H1 (cell line): ENCODE measurements at regions not wholly inside any gene's neighbourhood (a gene's known extent, or its start where the extent isn't known, plus 50 kb on each side); places are given as distances from the start of the nearest gene placed in this dataset.

Experiments used
- CTCF ChIA-PET: fragments of 300-600 bp; sonication (Branson Sonifier 250); formaldehyde crosslinking; loops from one replicate; lab custom pipeline; 2021; ENCODE audit not compliant: partially characterized antibody; lab: Charles Lee
- POLR2A ChIA-PET: fragments of 300-600 bp; sonication (Branson Sonifier 250); formaldehyde crosslinking; loops from one replicate; lab custom pipeline; 2021; ENCODE audit warnings: inconsistent platforms; ENCODE audit not compliant: partially characterized antibody; lab: Charles Lee
- DNase-seq, 2 experiments: peaks; one replicate each; pipeline versions ENCODE4 v3.0.0 to v3.0.0-alpha.2; 2010 to 2022; ENCODE audit warnings: low spot score in 2 of 2, low read depth in 1 of 2, mixed read lengths in 1 of 2
- FAIRE-seq: peaks from 2 replicates; lab custom pipeline; 2011; peaks lifted over from hg19 to GRCh38; lab: Jason Lieb, UNC
- H2AFZ ChIP-seq: 2 replicates; pipeline ENCODE4 v1.8.1; 2012; ENCODE audit warnings: low read length, inconsistent platforms
- H2AK5ac ChIP-seq: 2 replicates; pipeline ENCODE4 v1.6.1; 2013; ENCODE audit warnings: low read depth, low read length
- H2BK120ac ChIP-seq: replicated peaks from 2 replicates; pipeline ENCODE3; 2013; ENCODE audit warnings: low read depth, low read length, inconsistent platforms
- H2BK12ac ChIP-seq: 2 replicates; pipeline ENCODE4 v1.6.1; 2013; ENCODE audit warnings: low read depth, low read length
- H2BK15ac ChIP-seq: 2 replicates; pipeline ENCODE4 v1.6.1; 2013; ENCODE audit warnings: low read length
- H2BK20ac ChIP-seq: 2 replicates; pipeline ENCODE4 v1.6.1; 2013; ENCODE audit warnings: low read length
- H2BK5ac ChIP-seq: 2 replicates; pipeline ENCODE4 v1.6.1; 2013; ENCODE audit warnings: low read depth, low read length
- H3K14ac ChIP-seq: 2 replicates; pipeline ENCODE4 v1.6.1; 2013; ENCODE audit warnings: inconsistent platforms; ENCODE audit not compliant: insufficient read length
- H3K18ac ChIP-seq: 2 replicates; pipeline ENCODE4 v1.6.1; 2013; ENCODE audit warnings: low read length; ENCODE audit errors: extremely low read depth
- H3K23ac ChIP-seq: 2 replicates; pipeline ENCODE4 v1.6.1; 2013; ENCODE audit warnings: inconsistent platforms; ENCODE audit not compliant: insufficient read length
- H3K23me2 ChIP-seq: 2 replicates; pipeline ENCODE4 v1.6.1; 2013; ENCODE audit warnings: low read depth, low read length
- H3K27ac ChIP-seq: 2 replicates; pipeline ENCODE4 v1.6.1; 2011; ENCODE audit warnings: low read depth, low read length, inconsistent platforms
- H3K27me3 ChIP-seq, 4 experiments: replicated peaks in 1 of 4; 1 replicate in 1 of 4; 2 replicates in 3 of 4; pipeline versions ENCODE4 v1.6.1 to v1.8.1; 2011 to 2013; ENCODE audit warnings: low read length in 3 of 4, mild to moderate bottlenecking in 3 of 4, inconsistent platforms in 2 of 4, mixed read lengths in 2 of 4, moderate library complexity in 1 of 4; ENCODE audit not compliant: control insufficient read depth in 3 of 4, insufficient read depth in 3 of 4; ENCODE audit errors: extremely low read depth in 1 of 4
- H3K36me3 ChIP-seq, 4 experiments: 2 replicates each; pipeline versions ENCODE4 v1.6.1 to v1.8.1; 2011 to 2013; ENCODE audit warnings: mild to moderate bottlenecking in 4 of 4, low read length in 3 of 4, moderate library complexity in 2 of 4, control low read depth in 1 of 4, inconsistent platforms in 1 of 4; ENCODE audit not compliant: insufficient read depth in 4 of 4, control insufficient read depth in 2 of 4
- H3K4ac ChIP-seq: replicated peaks from 2 replicates; pipeline ENCODE3; 2013; ENCODE audit warnings: low read length, low read depth, mixed read lengths, inconsistent platforms; ENCODE audit not compliant: insufficient read length
- H3K4me1 ChIP-seq, 4 experiments: replicated peaks in 1 of 4; 1 replicate in 1 of 4; 2 replicates in 3 of 4; pipeline versions ENCODE4 v1.6.1 to v1.8.1; 2011 to 2013; ENCODE audit warnings: low read length in 3 of 4, inconsistent platforms in 2 of 4, mixed read lengths in 1 of 4; ENCODE audit not compliant: insufficient read depth in 4 of 4, control insufficient read depth in 3 of 4
- H3K4me2 ChIP-seq, 2 experiments: 2 replicates each; pipeline versions ENCODE4 v1.6.1 to v1.8.1; 2011 to 2013; ENCODE audit warnings: low read depth in 2 of 2, low read length in 2 of 2, control low read depth in 1 of 2, inconsistent platforms in 1 of 2, mild to moderate bottlenecking in 1 of 2; ENCODE audit not compliant: insufficient read depth in 1 of 2
- H3K4me3 ChIP-seq, 4 experiments: fragments of 200-600, 300-600 bp in 1 of 4; sonication (generic), shearing (Covaris generic), sonication (Bioruptor Twin) in 1 of 4; 2 replicates each; pipeline versions ENCODE4 v1.5.1 to v1.8.1; 2011 to 2016; ENCODE audit warnings: low read length in 4 of 4, low read depth in 3 of 4, control low read depth in 2 of 4, inconsistent platforms in 2 of 4, mild to moderate bottlenecking in 2 of 4, mixed read lengths in 1 of 4, moderate library complexity in 1 of 4; ENCODE audit not compliant: insufficient read depth in 2 of 4; ENCODE audit errors: extremely low read depth in 1 of 4
- H3K56ac ChIP-seq: replicated peaks from 2 replicates; pipeline ENCODE3; 2013; ENCODE audit warnings: low read depth, mild to moderate bottlenecking, mixed read lengths, low read length, inconsistent platforms; ENCODE audit not compliant: insufficient read length
- H3K79me1 ChIP-seq: 2 replicates; pipeline ENCODE4 v1.6.1; 2013; ENCODE audit warnings: low read depth, low read length, control low read depth
- H3K79me2 ChIP-seq, 2 experiments: 2 replicates each; pipeline versions ENCODE4 v1.6.1 to v1.8.1; 2012 to 2013; ENCODE audit warnings: low read length in 2 of 2, mild to moderate bottlenecking in 2 of 2, inconsistent platforms in 1 of 2; ENCODE audit not compliant: insufficient read depth in 2 of 2, control insufficient read depth in 1 of 2
- H3K9ac ChIP-seq, 4 experiments: replicated peaks in 1 of 4; 1 replicate in 1 of 4; 2 replicates in 3 of 4; pipeline versions ENCODE4 v1.6.1 to v1.8.1; 2011 to 2013; ENCODE audit warnings: low read depth in 3 of 4, low read length in 3 of 4, control low read depth in 2 of 4, mild to moderate bottlenecking in 2 of 4, moderate library complexity in 2 of 4, inconsistent platforms in 1 of 4; ENCODE audit errors: extremely low read depth in 1 of 4
- H3K9me3 ChIP-seq, 2 experiments: 2 replicates each; pipeline versions ENCODE4 v1.6.1 to v1.8.1; 2012 to 2013; ENCODE audit warnings: mild to moderate bottlenecking in 2 of 2, moderate library complexity in 2 of 2, control low read depth in 1 of 2, inconsistent platforms in 1 of 2, low read depth in 1 of 2, low read length in 1 of 2, mixed read lengths in 1 of 2; ENCODE audit not compliant: insufficient read depth in 2 of 2
- H4K20me1 ChIP-seq, 2 experiments: replicated peaks in 1 of 2; 2 replicates each; pipeline versions ENCODE3 to v1.8.1; 2011 to 2013; ENCODE audit warnings: inconsistent platforms in 2 of 2, low read length in 2 of 2, mild to moderate bottlenecking in 1 of 2; ENCODE audit not compliant: insufficient read depth in 2 of 2, control insufficient read depth in 1 of 2
- H4K5ac ChIP-seq: 2 replicates; pipeline ENCODE4 v1.6.1; 2013; ENCODE audit warnings: low read length, low read depth, mixed read lengths, inconsistent platforms; ENCODE audit not compliant: insufficient read length
- H4K8ac ChIP-seq: 2 replicates; pipeline ENCODE4 v1.8.0; 2013; ENCODE audit warnings: mild to moderate bottlenecking, moderate library complexity, low read length, inconsistent platforms; ENCODE audit not compliant: insufficient read depth; ENCODE audit errors: extremely low read depth
- H4K91ac ChIP-seq: replicated peaks from 2 replicates; pipeline ENCODE3; 2013; ENCODE audit warnings: low read length, mixed read lengths, inconsistent platforms; ENCODE audit not compliant: insufficient read length
- CHD2 ChIP-seq: IDR thresholded peaks from 2 replicates; pipeline ENCODE4 v1.6.1; 2012; ENCODE audit warnings: low read length, improper control_type of control experiment
- GTF2F1 ChIP-seq: IDR thresholded peaks from 2 replicates; pipeline ENCODE4 v1.6.1; 2012; ENCODE audit warnings: low read depth, low read length, improper control_type of control experiment, borderline replicate concordance
- TF ChIP-seq, protein P1 (sequence below), 3 experiments: IDR thresholded peaks; 1 replicate in 2 of 3; 2 replicates in 1 of 3; pipeline versions ENCODE4 v1.5.1 to v1.6.1; 2011; ENCODE audit warnings: low read length in 3 of 3, mild to moderate bottlenecking in 3 of 3, inconsistent platforms in 2 of 3, low read depth in 1 of 3, moderate library complexity in 1 of 3; ENCODE audit not compliant: insufficient read depth in 1 of 3; ENCODE audit errors: control extremely low read depth in 1 of 3
- TF ChIP-seq, protein P2 (sequence below): IDR thresholded peaks from 2 replicates; pipeline ENCODE4 v1.6.1; 2011; ENCODE audit warnings: low read length, improper control_type of control experiment

DNA sequence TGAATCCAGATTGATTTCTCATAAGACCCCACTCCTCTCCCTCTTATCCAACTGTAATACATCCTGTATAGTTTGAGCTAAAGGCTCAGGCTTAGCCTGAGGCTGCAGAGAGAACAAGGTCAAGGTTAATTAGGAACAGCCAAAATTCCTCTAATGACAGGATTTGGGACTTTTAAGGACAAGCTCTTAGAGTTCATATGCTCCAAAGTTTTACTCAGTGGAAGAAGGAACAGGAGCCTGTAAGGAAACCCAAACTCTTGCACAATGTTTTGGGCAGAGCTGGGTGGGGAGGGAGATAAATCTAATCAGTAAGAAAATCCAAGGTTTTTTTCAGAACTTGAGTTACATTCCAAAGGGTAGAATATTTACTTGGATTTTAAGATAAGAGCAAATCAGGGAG lies 238.8 kb downstream of the QDPR start:
- FAIRE-seq (no peak), DNase-seq (no peak)
- Histone ChIP-seq H3K27ac (no peak overlapping the region), H4K20me1 (no peaks in the 10 kb centered on the region), H3K9me3 (no peaks in the 10 kb centered on the region), H3K18ac (no peak overlapping the region), H4K5ac (no peak overlapping the region), H3K27me3 (no peaks in the 10 kb centered on the region), H2BK15ac (no peak overlapping the region), H2AFZ (no peak overlapping the region), H3K4ac (no peak overlapping the region), H3K56ac (no peak overlapping the region), H4K8ac (no peak overlapping the region), H3K4me2 (no peak overlapping the region), H3K23me2 (no peaks in the 10 kb centered on the region), H3K23ac (no peak overlapping the region), H3K9ac (no peak overlapping the region), H3K14ac (no peak overlapping the region), H3K4me3 (no peak overlapping the region), H2BK5ac (no peak overlapping the region), H2BK20ac (no peak overlapping the region), H2BK120ac (no peak overlapping the region), H3K79me2 (no peaks in the 10 kb centered on the region), H2BK12ac (no peak overlapping the region), H3K4me1 (no peaks in the 10 kb centered on the region), H4K91ac (no peak overlapping the region), H3K36me3 (no peaks in the 10 kb centered on the region), H2AK5ac (no peak overlapping the region), H3K79me1 (no peaks in the 10 kb centered on the region)
- CTCF ChIA-PET: interaction anchor here (0.7 to 1.0 kb wide), 2 partner anchors 75 to 508 kb away, joined by 3 read pairs; no protein-coding TSS in a partner anchor
- POLR2A ChIA-PET: interaction anchor here (1.4 kb wide), 1 partner anchor 10 kb away, joined by 4 read pairs; no protein-coding TSS in a partner anchor
- no peak for TF ChIP-seq CHD2
- TF ChIP-seq, protein P1, sequence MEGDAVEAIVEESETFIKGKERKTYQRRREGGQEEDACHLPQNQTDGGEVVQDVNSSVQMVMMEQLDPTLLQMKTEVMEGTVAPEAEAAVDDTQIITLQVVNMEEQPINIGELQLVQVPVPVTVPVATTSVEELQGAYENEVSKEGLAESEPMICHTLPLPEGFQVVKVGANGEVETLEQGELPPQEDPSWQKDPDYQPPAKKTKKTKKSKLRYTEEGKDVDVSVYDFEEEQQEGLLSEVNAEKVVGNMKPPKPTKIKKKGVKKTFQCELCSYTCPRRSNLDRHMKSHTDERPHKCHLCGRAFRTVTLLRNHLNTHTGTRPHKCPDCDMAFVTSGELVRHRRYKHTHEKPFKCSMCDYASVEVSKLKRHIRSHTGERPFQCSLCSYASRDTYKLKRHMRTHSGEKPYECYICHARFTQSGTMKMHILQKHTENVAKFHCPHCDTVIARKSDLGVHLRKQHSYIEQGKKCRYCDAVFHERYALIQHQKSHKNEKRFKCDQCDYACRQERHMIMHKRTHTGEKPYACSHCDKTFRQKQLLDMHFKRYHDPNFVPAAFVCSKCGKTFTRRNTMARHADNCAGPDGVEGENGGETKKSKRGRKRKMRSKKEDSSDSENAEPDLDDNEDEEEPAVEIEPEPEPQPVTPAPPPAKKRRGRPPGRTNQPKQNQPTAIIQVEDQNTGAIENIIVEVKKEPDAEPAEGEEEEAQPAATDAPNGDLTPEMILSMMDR (IDR thresholded peaks at IDR 0.05; ENCODE audit: control extremely low read depth in 1 of 3, insufficient read depth in 1 of 3, low read depth in 1 of 3, low read length in 3 of 3): no peak
- TF ChIP-seq GTF2F1: no peak
- TF ChIP-seq, protein P2, sequence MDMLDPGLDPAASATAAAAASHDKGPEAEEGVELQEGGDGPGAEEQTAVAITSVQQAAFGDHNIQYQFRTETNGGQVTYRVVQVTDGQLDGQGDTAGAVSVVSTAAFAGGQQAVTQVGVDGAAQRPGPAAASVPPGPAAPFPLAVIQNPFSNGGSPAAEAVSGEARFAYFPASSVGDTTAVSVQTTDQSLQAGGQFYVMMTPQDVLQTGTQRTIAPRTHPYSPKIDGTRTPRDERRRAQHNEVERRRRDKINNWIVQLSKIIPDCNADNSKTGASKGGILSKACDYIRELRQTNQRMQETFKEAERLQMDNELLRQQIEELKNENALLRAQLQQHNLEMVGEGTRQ: no peak
